ENCODE measurements at regions not wholly inside any gene's neighbourhood (a gene's known extent, or its start where the extent isn't known, plus 50 kb on each side); places are given as distances from the start of the nearest gene placed in this dataset.

GRCh38 chr4:41318839-41319530 is 62.3 kb downstream of the UCHL1 start:
- Histone ChIP-seq H3K4me1 (ENCODE audit: control insufficient read depth, insufficient read depth, low read length, unreplicated experiment) (no peaks in the 10 kb centered on the region), H3K36me3 (ENCODE audit: insufficient read depth, low read length) (no peaks in the 10 kb centered on the region), H3K27me3 (ENCODE audit: insufficient read depth, low read length) (no peaks in the 10 kb centered on the region), H2AFZ (ENCODE audit: low read length, unreplicated experiment) (no peak overlapping the region), H3K79me2 (ENCODE audit: control insufficient read depth, insufficient read depth, low read length, unreplicated experiment) (no peaks in the 10 kb centered on the region), H3K4me3 (ENCODE audit: low read depth, low read length) (no peak overlapping the region), H3K27ac (ENCODE audit: low read depth, low read length) (no peak overlapping the region)

GRCh38 chr4:41319553-41319952 is 62.8 kb downstream of the UCHL1 start:
- H3K4me1 ChIP-seq (ENCODE audit: control insufficient read depth, insufficient read depth, low read length, unreplicated experiment), result no peaks in the 10 kb centered on the region
- no peaks in the 10 kb centered on the region for H3K36me3 ChIP-seq (ENCODE audit: insufficient read depth, low read length)
- no peak overlapping the region for H3K4me3 ChIP-seq (ENCODE audit: low read depth, low read length)
- no peak overlapping the region for H3K27ac ChIP-seq (ENCODE audit: low read depth, low read length)
- H3K27me3 ChIP-seq (ENCODE audit: insufficient read depth, low read length), result no peaks in the 10 kb centered on the region
- H3K79me2 ChIP-seq (ENCODE audit: control insufficient read depth, insufficient read depth, low read length, unreplicated experiment), result no peaks in the 10 kb centered on the region
- no peak overlapping the region for H2AFZ ChIP-seq (ENCODE audit: low read length, unreplicated experiment)

- Histone ChIP-seq H3K4me1 (ENCODE audit: control insufficient read depth, insufficient read depth, low read length, unreplicated experiment) (no peaks in the 10 kb centered on the region), H3K27ac (ENCODE audit: low read depth, low read length) (no peak overlapping the region), H2AFZ (ENCODE audit: low read length, unreplicated experiment) (no peak overlapping the region), H3K36me3 (ENCODE audit: insufficient read depth, low read length) (no peaks in the 10 kb centered on the region), H3K4me3 (ENCODE audit: low read depth, low read length) (no peak overlapping the region), H3K27me3 (ENCODE audit: insufficient read depth, low read length) (no peaks in the 10 kb centered on the region), H3K79me2 (ENCODE audit: control insufficient read depth, insufficient read depth, low read length, unreplicated experiment) (no peaks in the 10 kb centered on the region)
Measured at GRCh38 chr4:41320278-41320677, 63.5 kb downstream of the UCHL1 start.

GRCh38 chr4:41320786-41321185 is 64.1 kb downstream of the UCHL1 start:
- Histone ChIP-seq H3K27me3 (ENCODE audit: insufficient read depth, low read length) (no peaks in the 10 kb centered on the region), H3K4me3 (ENCODE audit: low read depth, low read length) (no peak overlapping the region), H3K27ac (ENCODE audit: low read depth, low read length) (no peak overlapping the region), H2AFZ (ENCODE audit: low read length, unreplicated experiment) (no peak overlapping the region), H3K36me3 (ENCODE audit: insufficient read depth, low read length) (no peaks in the 10 kb centered on the region), H3K4me1 (ENCODE audit: control insufficient read depth, insufficient read depth, low read length, unreplicated experiment) (no peaks in the 10 kb centered on the region), H3K79me2 (ENCODE audit: control insufficient read depth, insufficient read depth, low read length, unreplicated experiment) (no peaks in the 10 kb centered on the region)

- no peaks in the 10 kb centered on the region for H3K79me2 ChIP-seq (ENCODE audit: control insufficient read depth, insufficient read depth, low read length, unreplicated experiment)
- no peak overlapping the region for H3K4me3 ChIP-seq (ENCODE audit: low read depth, low read length)
- H3K27ac ChIP-seq (ENCODE audit: low read depth, low read length), result no peak overlapping the region
- H3K27me3 ChIP-seq (ENCODE audit: insufficient read depth, low read length), result no peaks in the 10 kb centered on the region
- H3K36me3 ChIP-seq (ENCODE audit: insufficient read depth, low read length), result no peaks in the 10 kb centered on the region
- H2AFZ ChIP-seq (ENCODE audit: low read length, unreplicated experiment), result no peak overlapping the region
- no peaks in the 10 kb centered on the region for H3K4me1 ChIP-seq (ENCODE audit: control insufficient read depth, insufficient read depth, low read length, unreplicated experiment)
Measured at GRCh38 chr4:41321216-41321945, 64.7 kb downstream of the UCHL1 start.

GRCh38 chr4:41322617-41323016 is 65.9 kb downstream of the UCHL1 start:
- Histone ChIP-seq H2AFZ (ENCODE audit: low read length, unreplicated experiment) (no peak overlapping the region), H3K27ac (ENCODE audit: low read depth, low read length) (no peak overlapping the region), H3K4me3 (ENCODE audit: low read depth, low read length) (no peak overlapping the region), H3K36me3 (ENCODE audit: insufficient read depth, low read length) (no peaks in the 10 kb centered on the region), H3K79me2 (ENCODE audit: control insufficient read depth, insufficient read depth, low read length, unreplicated experiment) (no peaks in the 10 kb centered on the region), H3K4me1 (ENCODE audit: control insufficient read depth, insufficient read depth, low read length, unreplicated experiment) (no peaks in the 10 kb centered on the region), H3K27me3 (ENCODE audit: insufficient read depth, low read length) (0 out of 2 replicates have a peak, but pooled peaks cover 1% of the 10 kb centered on the region)

GRCh38 chr4:41323179-41323578 is 66.5 kb downstream of the UCHL1 start:
- Histone ChIP-seq H3K27ac (ENCODE audit: low read depth, low read length) (no peak overlapping the region), H3K4me1 (ENCODE audit: control insufficient read depth, insufficient read depth, low read length, unreplicated experiment) (no peaks in the 10 kb centered on the region), H3K4me3 (ENCODE audit: low read depth, low read length) (no peak overlapping the region), H3K36me3 (ENCODE audit: insufficient read depth, low read length) (no peaks in the 10 kb centered on the region), H3K27me3 (ENCODE audit: insufficient read depth, low read length) (0 out of 2 replicates have a peak, but pooled peaks cover 6% of the 10 kb centered on the region), H3K79me2 (ENCODE audit: control insufficient read depth, insufficient read depth, low read length, unreplicated experiment) (no peaks in the 10 kb centered on the region), H2AFZ (ENCODE audit: low read length, unreplicated experiment) (no peak overlapping the region)

GRCh38 chr4:41323706-41324105 is 67.0 kb downstream of the UCHL1 start:
- no peaks in the 10 kb centered on the region for H3K79me2 ChIP-seq (ENCODE audit: control insufficient read depth, insufficient read depth, low read length, unreplicated experiment)
- 0 out of 2 replicates have a peak, but pooled peaks cover 11% of the 10 kb centered on the region for H3K27me3 ChIP-seq (ENCODE audit: insufficient read depth, low read length)
- H3K36me3 ChIP-seq (ENCODE audit: insufficient read depth, low read length), result no peaks in the 10 kb centered on the region
- no peak overlapping the region for H3K4me3 ChIP-seq (ENCODE audit: low read depth, low read length)
- no peaks in the 10 kb centered on the region for H3K4me1 ChIP-seq (ENCODE audit: control insufficient read depth, insufficient read depth, low read length, unreplicated experiment)
- H2AFZ ChIP-seq (ENCODE audit: low read length, unreplicated experiment), result no peak overlapping the region
- H3K27ac ChIP-seq (ENCODE audit: low read depth, low read length), result no peak overlapping the region

GRCh38 chr4:41324861-41325260 is 68.1 kb downstream of the UCHL1 start:
- no peak overlapping the region for H3K27ac ChIP-seq (ENCODE audit: low read depth, low read length)

GRCh38 chr4:41325901-41326300 is 69.2 kb downstream of the UCHL1 start:
- no peak overlapping the region for H2AFZ ChIP-seq (ENCODE audit: low read length, unreplicated experiment)
- no peak overlapping the region for H3K4me3 ChIP-seq (ENCODE audit: low read depth, low read length)
- no peak overlapping the region for H3K27ac ChIP-seq (ENCODE audit: low read depth, low read length)
- 0 out of 2 replicates have a peak, but pooled peaks cover 20% of the 10 kb centered on the region for H3K27me3 ChIP-seq (ENCODE audit: insufficient read depth, low read length)
- H3K4me1 ChIP-seq (ENCODE audit: control insufficient read depth, insufficient read depth, low read length, unreplicated experiment), result no peaks in the 10 kb centered on the region
- no peaks in the 10 kb centered on the region for H3K36me3 ChIP-seq (ENCODE audit: insufficient read depth, low read length)
- H3K79me2 ChIP-seq (ENCODE audit: control insufficient read depth, insufficient read depth, low read length, unreplicated experiment), result no peaks in the 10 kb centered on the region

More at GRCh38 chr4:41324861-41325260, 68.1 kb downstream of the UCHL1 start:
- Histone ChIP-seq H2AFZ (ENCODE audit: low read length, unreplicated experiment) (no peak overlapping the region), H3K27me3 (ENCODE audit: insufficient read depth, low read length) (0 out of 2 replicates have a peak, but pooled peaks cover 20% of the 10 kb centered on the region), H3K36me3 (ENCODE audit: insufficient read depth, low read length) (no peaks in the 10 kb centered on the region), H3K4me3 (ENCODE audit: low read depth, low read length) (no peak overlapping the region), H3K79me2 (ENCODE audit: control insufficient read depth, insufficient read depth, low read length, unreplicated experiment) (no peaks in the 10 kb centered on the region), H3K4me1 (ENCODE audit: control insufficient read depth, insufficient read depth, low read length, unreplicated experiment) (no peaks in the 10 kb centered on the region)

GRCh38 chr4:41326776-41327175 is 70.0 kb downstream of the UCHL1 start:
- H3K79me2 ChIP-seq (ENCODE audit: control insufficient read depth, insufficient read depth, low read length, unreplicated experiment), result no peaks in the 10 kb centered on the region
- no peak overlapping the region for H3K27ac ChIP-seq (ENCODE audit: low read depth, low read length)
- H2AFZ ChIP-seq (ENCODE audit: low read length, unreplicated experiment), result no peak overlapping the region
- H3K27me3 ChIP-seq (ENCODE audit: insufficient read depth, low read length), result 0 out of 2 replicates have a peak, but pooled peaks cover 20% of the 10 kb centered on the region
- no peaks in the 10 kb centered on the region for H3K36me3 ChIP-seq (ENCODE audit: insufficient read depth, low read length)
- no peak overlapping the region for H3K4me3 ChIP-seq (ENCODE audit: low read depth, low read length)
- no peaks in the 10 kb centered on the region for H3K4me1 ChIP-seq (ENCODE audit: control insufficient read depth, insufficient read depth, low read length, unreplicated experiment)

Data from ACC112 (cell line).